HUES64 (cell line): ENCODE measurements at regions not wholly inside any gene's neighbourhood (a gene's known extent, or its start where the extent isn't known, plus 50 kb on each side); places are given as distances from the start of the nearest gene placed in this dataset.

ENCODE experiments used
- H3K27ac ChIP-seq: 2 replicates; pipeline ENCODE4 v1.7.0; 2013; ENCODE audit warnings: low read depth, low read length, inconsistent platforms
- H3K27me3 ChIP-seq: 2 replicates; pipeline ENCODE4 v1.6.1; 2013; ENCODE audit warnings: mild to moderate bottlenecking, low read length; ENCODE audit not compliant: insufficient read depth
- H3K36me3 ChIP-seq: 2 replicates; pipeline ENCODE4 v1.6.1; 2013; ENCODE audit warnings: mild to moderate bottlenecking, low read length; ENCODE audit not compliant: insufficient read depth
- H3K4me1 ChIP-seq: 2 replicates; pipeline ENCODE4 v1.6.1; 2013; ENCODE audit warnings: mild to moderate bottlenecking, low read length, moderate library complexity; ENCODE audit not compliant: insufficient read depth
- H3K4me3 ChIP-seq: 2 replicates; pipeline ENCODE4 v1.5.1; 2013; ENCODE audit warnings: mild to moderate bottlenecking, low read length, moderate library complexity
- H3K9ac ChIP-seq: 2 replicates; pipeline ENCODE4 v1.6.1; 2013; ENCODE audit warnings: mild to moderate bottlenecking, low read depth, low read length
- H3K9me3 ChIP-seq: 2 replicates; pipeline ENCODE4 v1.6.1; 2013; ENCODE audit warnings: low read depth, low read length; ENCODE audit not compliant: insufficient read depth
- WGBS: fragments of 150-250, 120-280 bp; methylation state at CpG from one replicate; pipeline ENCODE4 v1.1.7; 2013; ENCODE audit warnings: missing lambda C conversion rate; 5-methylcytosine and 5-hydroxymethylcytosine counted together

GRCh38 chrX:43314525-43314924, 341.6 kb upstream of the MAOA start:
- Histone ChIP-seq H3K36me3 (no peaks in the 10 kb centered on the region), H3K27ac (no peak overlapping the region), H3K27me3 (no peaks in the 10 kb centered on the region), H3K9ac (no peak overlapping the region), H3K4me3 (no peak overlapping the region), H3K4me1 (no peaks in the 10 kb centered on the region), H3K9me3 (no peaks in the 10 kb centered on the region)
- 88% methylated on average over 2 of the region's 3 CpGs for WGBS

- no peak overlapping the region for H3K4me3 ChIP-seq
- WGBS: 95% methylated on average over 4 of the region's 4 CpGs
- no peaks in the 10 kb centered on the region for H3K27me3 ChIP-seq
- no peak overlapping the region for H3K27ac ChIP-seq
- H3K36me3 ChIP-seq: no peaks in the 10 kb centered on the region
- no peak overlapping the region for H3K9ac ChIP-seq
- no peaks in the 10 kb centered on the region for H3K4me1 ChIP-seq
- no peaks in the 10 kb centered on the region for H3K9me3 ChIP-seq
Measured at GRCh38 chrX:43315622-43316021, 340.5 kb upstream of the MAOA start.

DNA sequence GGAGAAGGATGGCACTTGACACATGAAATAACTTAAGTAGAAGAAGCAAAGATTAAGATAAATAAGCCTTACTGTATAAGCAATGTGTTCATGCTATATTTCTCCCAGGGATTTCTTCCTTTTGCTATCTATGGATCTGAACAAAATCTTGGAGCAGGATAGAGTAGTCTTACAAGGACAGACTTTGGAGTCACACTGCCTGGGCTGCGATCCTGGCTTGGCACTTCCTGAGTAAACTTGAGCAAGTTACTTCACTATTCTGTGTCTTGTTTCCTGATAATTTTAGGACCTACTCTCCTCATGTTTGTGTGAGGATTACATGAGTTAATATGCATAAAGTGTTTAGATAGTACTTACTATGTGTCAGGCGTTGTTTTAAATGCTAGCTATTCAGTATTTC, 340.0 kb upstream of the MAOA start:
- no peaks in the 10 kb centered on the region for H3K4me1 ChIP-seq
- 100% methylated on average over 2 of the region's 2 CpGs for WGBS

GRCh38 chrX:43317378-43317777, 338.7 kb upstream of the MAOA start:
- Histone ChIP-seq H3K9ac (no peak overlapping the region), H3K36me3 (no peaks in the 10 kb centered on the region), H3K27ac (no peak overlapping the region), H3K27me3 (no peaks in the 10 kb centered on the region), H3K9me3 (no peaks in the 10 kb centered on the region), H3K4me3 (no peak overlapping the region), H3K4me1 (no peaks in the 10 kb centered on the region)
- WGBS: 91% methylated on average over 1 of the region's 1 CpG

More for the DNA sequence above, 340.0 kb upstream of the MAOA start:
- Histone ChIP-seq H3K9ac (no peak overlapping the region), H3K36me3 (no peaks in the 10 kb centered on the region), H3K27ac (no peak overlapping the region), H3K27me3 (no peaks in the 10 kb centered on the region), H3K4me3 (no peak overlapping the region), H3K9me3 (no peaks in the 10 kb centered on the region)

DNA sequence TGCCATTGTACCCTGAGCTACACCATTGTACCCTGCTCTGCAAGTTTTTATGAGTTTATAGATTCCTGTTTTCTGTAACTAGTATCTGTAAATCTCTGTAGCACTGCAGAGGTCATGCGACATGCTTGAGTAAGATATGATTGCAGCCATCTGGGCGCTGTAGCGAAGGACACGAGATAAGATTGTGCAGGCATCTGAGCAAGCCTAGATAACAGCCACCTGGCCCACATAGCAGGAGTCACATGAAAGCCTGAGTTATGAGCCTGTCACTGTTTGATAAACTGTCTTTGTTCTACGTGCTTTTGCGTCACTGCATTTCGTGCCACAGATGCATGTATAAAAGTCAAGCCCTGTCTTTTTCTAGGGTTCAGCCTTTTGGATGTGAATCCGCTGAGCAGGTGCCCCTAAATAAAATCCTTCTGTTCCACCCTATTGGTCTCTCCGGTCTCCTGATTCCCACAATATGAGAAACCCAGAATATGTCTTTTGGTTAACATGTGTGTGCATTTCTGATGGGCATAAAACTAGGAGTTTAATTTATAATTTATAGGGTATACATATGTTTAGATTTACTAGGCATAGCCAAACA, 327.6 kb upstream of the MAOA start:
- no peak overlapping the region for H3K9ac ChIP-seq
- H3K36me3 ChIP-seq: no peaks in the 10 kb centered on the region
- H3K9me3 ChIP-seq: peaks cover 22% of the 10 kb centered on the region
- H3K27me3 ChIP-seq: no peaks in the 10 kb centered on the region
- no peaks in the 10 kb centered on the region for H3K4me1 ChIP-seq
- no peak overlapping the region for H3K4me3 ChIP-seq
- H3K27ac ChIP-seq: no peak overlapping the region
- 97% methylated on average over 8 of the region's 9 CpGs for WGBS

DNA sequence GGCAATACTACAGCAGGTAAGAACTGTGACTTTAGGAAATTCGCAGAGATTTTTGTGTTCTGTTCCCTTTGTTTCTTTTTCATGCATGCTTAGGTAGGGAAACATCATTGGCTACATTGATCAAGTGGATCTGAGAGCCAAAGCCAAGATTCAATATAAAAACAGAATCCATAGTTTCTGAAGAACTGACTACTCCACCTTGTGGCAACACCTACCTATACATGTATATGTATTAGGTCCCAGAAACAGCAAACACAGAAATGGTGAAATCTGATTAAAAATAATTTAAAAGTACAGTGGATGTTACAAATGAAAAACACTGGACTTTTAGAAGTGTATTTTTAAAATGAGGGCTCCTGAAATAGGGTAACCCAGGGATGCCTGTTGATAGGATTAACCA, 322.6 kb upstream of the MAOA start:
- WGBS: 92% methylated on average over 1 of the region's 1 CpG
- Histone ChIP-seq H3K9ac (no peak overlapping the region), H3K4me1 (no peaks in the 10 kb centered on the region), H3K9me3 (peaks cover 19% of the 10 kb centered on the region; the same call in 1 of the 2 replicates), H3K4me3 (no peak overlapping the region), H3K27me3 (no peaks in the 10 kb centered on the region), H3K27ac (no peak overlapping the region), H3K36me3 (no peaks in the 10 kb centered on the region)

- Histone ChIP-seq H3K4me3 (no peak overlapping the region), H3K9ac (no peak overlapping the region), H3K9me3 (no peaks in the 10 kb centered on the region), H3K27ac (no peak overlapping the region), H3K36me3 (no peaks in the 10 kb centered on the region), H3K4me1 (peaks cover 14% of the 10 kb centered on the region; the same call in 1 of the 2 replicates), H3K27me3 (no peaks in the 10 kb centered on the region)
- WGBS: 94% methylated on average over 2 of the region's 2 CpGs
Measured at GRCh38 chrX:43345166-43345565, 310.9 kb upstream of the MAOA start.

DNA sequence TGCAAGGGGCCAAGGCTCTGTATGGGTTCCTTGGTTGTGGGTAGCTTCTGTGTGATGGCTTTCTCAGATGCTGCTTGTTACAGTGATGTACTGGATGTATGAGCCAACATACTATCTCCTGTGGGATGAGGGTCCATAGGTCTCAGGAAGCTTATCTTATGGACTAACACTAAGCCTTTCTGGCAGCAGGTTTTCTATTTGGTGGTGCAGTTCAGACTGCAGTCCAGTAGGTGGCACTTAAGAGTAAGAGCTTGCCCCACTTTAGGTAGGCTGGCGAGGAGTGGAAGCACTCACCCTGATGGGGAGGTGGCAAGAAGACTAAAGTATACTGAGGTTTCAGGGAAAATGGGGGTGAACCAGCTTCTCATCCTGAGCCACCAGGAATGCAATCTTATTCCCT, 306.7 kb upstream of the MAOA start:
- 24% methylated on average over 1 of the region's 1 CpG for WGBS
- no peaks in the 10 kb centered on the region for H3K27me3 ChIP-seq

GRCh38 chrX:43350935-43351334, 305.2 kb upstream of the MAOA start:
- Histone ChIP-seq H3K27ac (no peak overlapping the region), H3K36me3 (no peaks in the 10 kb centered on the region), H3K4me3 (no peak overlapping the region), H3K27me3 (no peaks in the 10 kb centered on the region), H3K9me3 (no peaks in the 10 kb centered on the region), H3K4me1 (no peaks in the 10 kb centered on the region), H3K9ac (no peak overlapping the region)
- 96% methylated on average over 4 of the region's 4 CpGs for WGBS

More for the DNA sequence above, 306.7 kb upstream of the MAOA start:
- Histone ChIP-seq H3K9me3 (no peaks in the 10 kb centered on the region), H3K4me1 (no peaks in the 10 kb centered on the region), H3K9ac (no peak overlapping the region), H3K27ac (no peak overlapping the region), H3K4me3 (no peak overlapping the region), H3K36me3 (no peaks in the 10 kb centered on the region)

- Histone ChIP-seq H3K4me1 (no peaks in the 10 kb centered on the region), H3K9ac (no peak overlapping the region), H3K27me3 (no peaks in the 10 kb centered on the region), H3K27ac (no peak overlapping the region), H3K36me3 (no peaks in the 10 kb centered on the region), H3K9me3 (no peaks in the 10 kb centered on the region), H3K4me3 (no peak overlapping the region)
- 78% methylated on average over 1 of the region's 1 CpG for WGBS
Measured at GRCh38 chrX:43357741-43358140, 298.4 kb upstream of the MAOA start.

GRCh38 chrX:43373032-43373431, 283.1 kb upstream of the MAOA start:
- H3K4me3 ChIP-seq: no peak overlapping the region
- 87% methylated on average over 3 of the region's 3 CpGs for WGBS
- H3K36me3 ChIP-seq: no peaks in the 10 kb centered on the region
- H3K9ac ChIP-seq: no peak overlapping the region
- no peaks in the 10 kb centered on the region for H3K4me1 ChIP-seq
- no peak overlapping the region for H3K27ac ChIP-seq
- no peaks in the 10 kb centered on the region for H3K27me3 ChIP-seq
- no peaks in the 10 kb centered on the region for H3K9me3 ChIP-seq

- H3K4me1 ChIP-seq: no peaks in the 10 kb centered on the region
- no peaks in the 10 kb centered on the region for H3K27me3 ChIP-seq
- no peak overlapping the region for H3K9ac ChIP-seq
- H3K9me3 ChIP-seq: no peaks in the 10 kb centered on the region
- no peak overlapping the region for H3K4me3 ChIP-seq
- no peak overlapping the region for H3K27ac ChIP-seq
- no peaks in the 10 kb centered on the region for H3K36me3 ChIP-seq
- WGBS: 86% methylated on average over 3 of the region's 3 CpGs
Measured at GRCh38 chrX:43375136-43375535, 281.0 kb upstream of the MAOA start.
